ENCODE measurements at regions not wholly inside any gene's neighbourhood (a gene's known extent, or its start where the extent isn't known, plus 50 kb on each side); places are given as distances from the start of the nearest gene placed in this dataset.

DNA sequence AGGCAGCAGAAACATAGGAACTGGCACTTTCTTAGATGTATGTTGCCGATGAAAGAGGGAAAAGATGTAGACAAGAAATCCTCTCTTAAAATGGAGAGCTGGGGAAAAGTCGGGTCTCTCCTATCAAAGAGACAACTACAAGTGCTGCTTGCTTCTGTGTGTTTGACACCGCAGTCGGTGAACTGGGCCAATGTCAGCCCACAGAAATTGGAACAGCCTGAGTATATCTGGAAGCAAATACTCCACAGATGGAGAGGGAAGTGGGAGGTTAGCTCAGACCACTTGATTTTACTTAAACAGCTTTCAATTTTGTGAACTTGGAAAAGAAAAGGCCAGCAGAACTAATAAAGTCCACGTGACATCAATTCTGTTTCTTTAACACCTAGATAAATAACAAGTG is 230.9 kb upstream of the FAT1 start:
- TF ChIP-seq, protein P1, sequence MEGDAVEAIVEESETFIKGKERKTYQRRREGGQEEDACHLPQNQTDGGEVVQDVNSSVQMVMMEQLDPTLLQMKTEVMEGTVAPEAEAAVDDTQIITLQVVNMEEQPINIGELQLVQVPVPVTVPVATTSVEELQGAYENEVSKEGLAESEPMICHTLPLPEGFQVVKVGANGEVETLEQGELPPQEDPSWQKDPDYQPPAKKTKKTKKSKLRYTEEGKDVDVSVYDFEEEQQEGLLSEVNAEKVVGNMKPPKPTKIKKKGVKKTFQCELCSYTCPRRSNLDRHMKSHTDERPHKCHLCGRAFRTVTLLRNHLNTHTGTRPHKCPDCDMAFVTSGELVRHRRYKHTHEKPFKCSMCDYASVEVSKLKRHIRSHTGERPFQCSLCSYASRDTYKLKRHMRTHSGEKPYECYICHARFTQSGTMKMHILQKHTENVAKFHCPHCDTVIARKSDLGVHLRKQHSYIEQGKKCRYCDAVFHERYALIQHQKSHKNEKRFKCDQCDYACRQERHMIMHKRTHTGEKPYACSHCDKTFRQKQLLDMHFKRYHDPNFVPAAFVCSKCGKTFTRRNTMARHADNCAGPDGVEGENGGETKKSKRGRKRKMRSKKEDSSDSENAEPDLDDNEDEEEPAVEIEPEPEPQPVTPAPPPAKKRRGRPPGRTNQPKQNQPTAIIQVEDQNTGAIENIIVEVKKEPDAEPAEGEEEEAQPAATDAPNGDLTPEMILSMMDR (IDR thresholded peaks at IDR 0.05): no peak
- TF ChIP-seq POLR2A (IDR thresholded peaks at IDR 0.05): no peak
- TF ChIP-seq POLR2AphosphoS5 (IDR thresholded peaks at IDR 0.05): no peak
- no peak for TF ChIP-seq EP300 (IDR thresholded peaks at IDR 0.05; ENCODE audit: low read depth)

Measured in transverse colon (tissue), 4 donors.